ENCODE measurements at regions not wholly inside any gene's neighbourhood (a gene's known extent, or its start where the extent isn't known, plus 50 kb on each side); places are given as distances from the start of the nearest gene placed in this dataset.

DNA sequence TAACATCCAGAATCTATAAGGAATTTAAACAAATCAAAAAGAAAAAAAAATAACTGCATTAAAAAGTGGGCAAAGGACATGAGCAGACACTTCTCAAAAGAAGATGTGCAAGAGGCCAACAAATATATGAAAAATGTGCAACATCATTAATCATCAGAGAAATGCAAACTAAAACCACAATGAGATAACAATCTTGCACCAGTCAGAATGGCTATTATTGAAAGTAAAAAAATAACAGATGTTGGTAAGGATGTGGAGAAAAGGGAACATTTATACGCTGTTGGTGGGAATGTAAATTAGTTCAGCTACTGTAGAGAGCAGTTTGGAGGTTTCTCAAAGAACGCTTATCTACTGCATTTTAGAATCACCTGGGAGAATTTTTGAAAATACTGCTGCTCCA is 186.1 kb downstream of the OTOL1 start:
- TF ChIP-seq, protein P1, sequence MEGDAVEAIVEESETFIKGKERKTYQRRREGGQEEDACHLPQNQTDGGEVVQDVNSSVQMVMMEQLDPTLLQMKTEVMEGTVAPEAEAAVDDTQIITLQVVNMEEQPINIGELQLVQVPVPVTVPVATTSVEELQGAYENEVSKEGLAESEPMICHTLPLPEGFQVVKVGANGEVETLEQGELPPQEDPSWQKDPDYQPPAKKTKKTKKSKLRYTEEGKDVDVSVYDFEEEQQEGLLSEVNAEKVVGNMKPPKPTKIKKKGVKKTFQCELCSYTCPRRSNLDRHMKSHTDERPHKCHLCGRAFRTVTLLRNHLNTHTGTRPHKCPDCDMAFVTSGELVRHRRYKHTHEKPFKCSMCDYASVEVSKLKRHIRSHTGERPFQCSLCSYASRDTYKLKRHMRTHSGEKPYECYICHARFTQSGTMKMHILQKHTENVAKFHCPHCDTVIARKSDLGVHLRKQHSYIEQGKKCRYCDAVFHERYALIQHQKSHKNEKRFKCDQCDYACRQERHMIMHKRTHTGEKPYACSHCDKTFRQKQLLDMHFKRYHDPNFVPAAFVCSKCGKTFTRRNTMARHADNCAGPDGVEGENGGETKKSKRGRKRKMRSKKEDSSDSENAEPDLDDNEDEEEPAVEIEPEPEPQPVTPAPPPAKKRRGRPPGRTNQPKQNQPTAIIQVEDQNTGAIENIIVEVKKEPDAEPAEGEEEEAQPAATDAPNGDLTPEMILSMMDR (IDR thresholded peaks at IDR 0.05; ENCODE audit: low read depth, low read length): no peak
- no peak for TF ChIP-seq EZH2phosphoT487 (IDR thresholded peaks at IDR 0.05; ENCODE audit: low read depth)

All from OCI-LY3 (cell line).